Esophagus squamous epithelium (tissue), 4 donors: ENCODE measurements at regions not wholly inside any gene's neighbourhood (a gene's known extent, or its start where the extent isn't known, plus 50 kb on each side); places are given as distances from the start of the nearest gene placed in this dataset.

Source experiments
- CTCF ChIP-seq, 6 experiments: fragments of 450-650 bp in 4 of 6; fragments of 200-600 bp in 2 of 6; sonication (generic) in 2 of 6; IDR thresholded peaks; one replicate each; pipeline ENCODE4 v1.5.1; 2016 to 2019; ENCODE audit warnings: antibody characterized with exemption in 6 of 6, mild to moderate bottlenecking in 4 of 6, moderate library complexity in 4 of 6
- POLR2A ChIP-seq, 4 donors: fragments of 450-650 bp; IDR thresholded peaks; one replicate each; pipeline ENCODE4 v1.6.1; 2017; ENCODE audit warnings: antibody characterized with exemption in 4 of 4, mild to moderate bottlenecking in 4 of 4, moderate library complexity in 3 of 4

GRCh38 chr5:167458412-167458811, 833.0 kb upstream of the WWC1 start:
- no peak for TF ChIP-seq CTCF (IDR thresholded peaks at IDR 0.05)
- no peak for TF ChIP-seq POLR2A (IDR thresholded peaks at IDR 0.05)
